ENCODE measurements at regions not wholly inside any gene's neighbourhood (a gene's known extent, or its start where the extent isn't known, plus 50 kb on each side); places are given as distances from the start of the nearest gene placed in this dataset.

- TF ChIP-seq CTCF (IDR thresholded peaks at IDR 0.05; ENCODE audit: low read depth, low read length, poor library complexity, severe bottlenecking) (no peak), EZH2phosphoT487 (IDR thresholded peaks at IDR 0.05; ENCODE audit: borderline replicate concordance, low read length) (no peak)
Measured at GRCh38 chr5:175288048-175288621, 155.8 kb downstream of the DRD1 start.

Data from DOHH2 (cell line).